ENCODE measurements at regions not wholly inside any gene's neighbourhood (a gene's known extent, or its start where the extent isn't known, plus 50 kb on each side); places are given as distances from the start of the nearest gene placed in this dataset.
"Not testable (repeated sequence)": the region's sequence is repeated elsewhere in the genome, so short reads cannot be mapped to it uniquely, and the experiment has no call there.

- peak; percentile 63 for TF ChIP-seq CTCF (IDR thresholded peaks at IDR 0.05; ENCODE audit: control insufficient read depth, insufficient read depth, low read depth, low read length, missing control alignments)
- DNase-seq (ENCODE audit: low read depth): no peak
- no peak overlapping the region for H3K4me3 ChIP-seq (ENCODE audit: control insufficient read depth, low read depth, low read length)
Observed at GRCh38 chr7:142626420-142627035, 122.7 kb upstream of the PRSS1 start.

GRCh38 chr7:142625216-142625615 lies 124.1 kb upstream of the PRSS1 start:
- not testable (repeated sequence) for DNase-seq (ENCODE audit: low read depth); H3K4me3 ChIP-seq (ENCODE audit: control insufficient read depth, low read depth, low read length)

- TF ChIP-seq CTCF (IDR thresholded peaks at IDR 0.05; ENCODE audit: control insufficient read depth, insufficient read depth, low read depth, low read length, missing control alignments): no peak
- no peak for DNase-seq (ENCODE audit: low read depth)
- no peak overlapping the region for H3K4me3 ChIP-seq (ENCODE audit: control insufficient read depth, low read depth, low read length)
Observed at GRCh38 chr7:142620402-142620801, 128.9 kb upstream of the PRSS1 start.

GRCh38 chr7:142618655-142619351 lies 130.5 kb upstream of the PRSS1 start:
- no peak for DNase-seq (ENCODE audit: low read depth)
- H3K4me3 ChIP-seq (ENCODE audit: control insufficient read depth, low read depth, low read length): no peak overlapping the region
- TF ChIP-seq CTCF (IDR thresholded peaks at IDR 0.05; ENCODE audit: control insufficient read depth, insufficient read depth, low read depth, low read length, missing control alignments): no peak

GRCh38 chr7:142616842-142617241 lies 132.4 kb upstream of the PRSS1 start:
- TF ChIP-seq CTCF (IDR thresholded peaks at IDR 0.05; ENCODE audit: control insufficient read depth, insufficient read depth, low read depth, low read length, missing control alignments): no peak
- no peak for DNase-seq (ENCODE audit: low read depth)
- no peak overlapping the region for H3K4me3 ChIP-seq (ENCODE audit: control insufficient read depth, low read depth, low read length)

- no peak overlapping the region for H3K4me3 ChIP-seq (ENCODE audit: control insufficient read depth, low read depth, low read length)
- no peak for DNase-seq (ENCODE audit: low read depth)
- TF ChIP-seq CTCF (IDR thresholded peaks at IDR 0.05; ENCODE audit: control insufficient read depth, insufficient read depth, low read depth, low read length, missing control alignments): no peak
Observed at GRCh38 chr7:142616121-142616643, 133.1 kb upstream of the PRSS1 start.

GRCh38 chr7:142615508-142615907 lies 133.8 kb upstream of the PRSS1 start:
- TF ChIP-seq CTCF (IDR thresholded peaks at IDR 0.05; ENCODE audit: control insufficient read depth, insufficient read depth, low read depth, low read length, missing control alignments): no peak
- H3K4me3 ChIP-seq (ENCODE audit: control insufficient read depth, low read depth, low read length): no peak overlapping the region
- no peak for DNase-seq (ENCODE audit: low read depth)
